Muscle of leg (tissue), 3 donors: ENCODE measurements at regions not wholly inside any gene's neighbourhood (a gene's known extent, or its start where the extent isn't known, plus 50 kb on each side); places are given as distances from the start of the nearest gene placed in this dataset.

Experiments
- DNase-seq: peaks from one replicate; pipeline ENCODE4 v3.0.0; 2013
- H3K27ac ChIP-seq: one replicate; pipeline ENCODE4 v1.5.1; 2013; ENCODE audit warnings: mild to moderate bottlenecking, low read length, control low read depth
- H3K27me3 ChIP-seq: one replicate; pipeline ENCODE4 v1.6.1; 2013; ENCODE audit warnings: low read length; ENCODE audit not compliant: control insufficient read depth, insufficient read depth
- H3K36me3 ChIP-seq: one replicate; pipeline ENCODE4 v1.6.1; 2013; ENCODE audit warnings: low read length; ENCODE audit not compliant: control insufficient read depth, insufficient read depth
- H3K4me1 ChIP-seq: one replicate; pipeline ENCODE4 v1.6.1; 2013; ENCODE audit warnings: low read length; ENCODE audit not compliant: control insufficient read depth, insufficient read depth
- H3K4me3 ChIP-seq: one replicate; pipeline ENCODE4 v1.5.1; 2013; ENCODE audit warnings: low read length, control low read depth
- H3K9me3 ChIP-seq: replicated peaks from 2 replicates; pipeline ENCODE4 v1.6.1; 2013; ENCODE audit warnings: low read depth, low read length; ENCODE audit not compliant: control insufficient read depth
- WGBS: methylation state at CpG from one replicate; pipeline ENCODE4 v1.1.5; 2013; ENCODE audit warnings: missing lambda C conversion rate; ENCODE audit not compliant: insufficient coverage; 5-methylcytosine and 5-hydroxymethylcytosine counted together

- Histone ChIP-seq H3K36me3 (no peaks in the 10 kb centered on the region), H3K27me3 (no peaks in the 10 kb centered on the region), H3K4me3 (no peak overlapping the region), H3K27ac (no peak overlapping the region), H3K9me3 (peaks cover 2% of the 10 kb centered on the region), H3K4me1 (no peaks in the 10 kb centered on the region)
- no CpG with 5 or more reads among the region's 2 CpGs for WGBS
- DNase-seq = no peak
Observed at GRCh38 chr5:82905986-82906385, 171.2 kb downstream of the TMEM167A start.

GRCh38 chr5:82901281-82901888, 175.8 kb downstream of the TMEM167A start:
- no peak for DNase-seq
- H3K4me3 ChIP-seq = no peak overlapping the region
- H3K27ac ChIP-seq = no peak overlapping the region
- peaks cover 2% of the 10 kb centered on the region for H3K9me3 ChIP-seq
- WGBS = no CpG with 5 or more reads among the region's 1 CpG
- no peaks in the 10 kb centered on the region for H3K4me1 ChIP-seq
- no peaks in the 10 kb centered on the region for H3K27me3 ChIP-seq
- H3K36me3 ChIP-seq = no peaks in the 10 kb centered on the region

- Histone ChIP-seq H3K27me3 (no peaks in the 10 kb centered on the region), H3K4me1 (no peaks in the 10 kb centered on the region), H3K36me3 (no peaks in the 10 kb centered on the region), H3K9me3 (no peaks in the 10 kb centered on the region), H3K4me3 (no peak overlapping the region), H3K27ac (no peak overlapping the region)
- DNase-seq = peak; percentile 48
- whole genome bisulfite sequencing = 10% methylated on average over 2 of the region's 3 CpGs
Observed at GRCh38 chr5:82894716-82895115, 182.5 kb downstream of the TMEM167A start.

GRCh38 chr5:82889088-82889487, 188.1 kb downstream of the TMEM167A start:
- H3K9me3 ChIP-seq = no peaks in the 10 kb centered on the region
- WGBS = no CpG with 5 or more reads among the region's 1 CpG
- H3K4me1 ChIP-seq = no peaks in the 10 kb centered on the region
- no peak overlapping the region for H3K4me3 ChIP-seq
- no peaks in the 10 kb centered on the region for H3K27me3 ChIP-seq
- H3K27ac ChIP-seq = no peak overlapping the region
- no peaks in the 10 kb centered on the region for H3K36me3 ChIP-seq
- DNase-seq = no peak

- no peak overlapping the region for H3K27ac ChIP-seq
- no peaks in the 10 kb centered on the region for H3K9me3 ChIP-seq
- H3K4me1 ChIP-seq = no peaks in the 10 kb centered on the region
- DNase-seq = no peak
- WGBS = 27% methylated on average over 1 of the region's 1 CpG
- H3K36me3 ChIP-seq = no peaks in the 10 kb centered on the region
- H3K27me3 ChIP-seq = no peaks in the 10 kb centered on the region
- H3K4me3 ChIP-seq = no peak overlapping the region
Observed at GRCh38 chr5:82886911-82887310, 190.3 kb downstream of the TMEM167A start.

- no CpG with 5 or more reads among the region's 3 CpGs for WGBS
Observed at GRCh38 chr5:82885627-82886389, 191.4 kb downstream of the TMEM167A start.

GRCh38 chr5:82884821-82885471, 192.2 kb downstream of the TMEM167A start:
- H3K27me3 ChIP-seq = no peaks in the 10 kb centered on the region
- no peaks in the 10 kb centered on the region for H3K36me3 ChIP-seq
- no CpG with 5 or more reads among the region's 5 CpGs for whole genome bisulfite sequencing
- no peak overlapping the region for H3K27ac ChIP-seq
- peaks cover 7% of the 10 kb centered on the region for H3K9me3 ChIP-seq
- H3K4me3 ChIP-seq = no peak overlapping the region
- no peaks in the 10 kb centered on the region for H3K4me1 ChIP-seq
- DNase-seq = no peak

More at GRCh38 chr5:82885627-82886389, 191.4 kb downstream of the TMEM167A start:
- H3K27me3 ChIP-seq = no peaks in the 10 kb centered on the region
- DNase-seq = no peak
- H3K4me1 ChIP-seq = no peaks in the 10 kb centered on the region
- H3K4me3 ChIP-seq = no peak overlapping the region
- H3K27ac ChIP-seq = no peak overlapping the region
- H3K9me3 ChIP-seq = no peaks in the 10 kb centered on the region
- H3K36me3 ChIP-seq = no peaks in the 10 kb centered on the region

- Histone ChIP-seq H3K4me1 (no peaks in the 10 kb centered on the region), H3K27me3 (no peaks in the 10 kb centered on the region), H3K36me3 (no peaks in the 10 kb centered on the region), H3K27ac (no peak overlapping the region), H3K4me3 (no peak overlapping the region), H3K9me3 (peaks cover 12% of the 10 kb centered on the region)
- no peak for DNase-seq
Observed at GRCh38 chr5:82882316-82882715, 194.9 kb downstream of the TMEM167A start.

- Histone ChIP-seq H3K4me3 (no peak overlapping the region), H3K9me3 (peaks cover 12% of the 10 kb centered on the region), H3K27me3 (no peaks in the 10 kb centered on the region), H3K27ac (no peak overlapping the region), H3K4me1 (no peaks in the 10 kb centered on the region), H3K36me3 (no peaks in the 10 kb centered on the region)
- WGBS = 100% methylated on average over 2 of the region's 2 CpGs
- no peak for DNase-seq
Observed at GRCh38 chr5:82881571-82882174, 195.5 kb downstream of the TMEM167A start.

GRCh38 chr5:82879089-82879488, 198.1 kb downstream of the TMEM167A start:
- Histone ChIP-seq H3K9me3 (peaks cover 12% of the 10 kb centered on the region), H3K4me3 (no peak overlapping the region), H3K27ac (no peak overlapping the region), H3K4me1 (no peaks in the 10 kb centered on the region), H3K27me3 (no peaks in the 10 kb centered on the region), H3K36me3 (no peaks in the 10 kb centered on the region)
- WGBS = no CpG with 5 or more reads among the region's 1 CpG
- no peak for DNase-seq
